Inflammatory macrophage treated with lipopolysaccharide for 4 hours (primary cell): ENCODE measurements at regions not wholly inside any gene's neighbourhood (a gene's known extent, or its start where the extent isn't known, plus 50 kb on each side); places are given as distances from the start of the nearest gene placed in this dataset.
A peak's percentile ranks its signal among the peaks of the same experiment; 100 is the strongest.
"Not testable (repeated sequence)": the region's sequence is repeated elsewhere in the genome, so short reads cannot be mapped to it uniquely, and the experiment has no call there.

Experiments used
- DNase-seq: peaks from one replicate; pipeline ENCODE4 v3.0.0-alpha.2; 2020

- DNase-seq = no peak
Measured at GRCh38 chr21:14903172-14903865, 161.5 kb downstream of the NRIP1 start.

- DNase-seq = peak; percentile 75
Measured at GRCh38 chr21:14901482-14901958, 163.3 kb downstream of the NRIP1 start.

DNA sequence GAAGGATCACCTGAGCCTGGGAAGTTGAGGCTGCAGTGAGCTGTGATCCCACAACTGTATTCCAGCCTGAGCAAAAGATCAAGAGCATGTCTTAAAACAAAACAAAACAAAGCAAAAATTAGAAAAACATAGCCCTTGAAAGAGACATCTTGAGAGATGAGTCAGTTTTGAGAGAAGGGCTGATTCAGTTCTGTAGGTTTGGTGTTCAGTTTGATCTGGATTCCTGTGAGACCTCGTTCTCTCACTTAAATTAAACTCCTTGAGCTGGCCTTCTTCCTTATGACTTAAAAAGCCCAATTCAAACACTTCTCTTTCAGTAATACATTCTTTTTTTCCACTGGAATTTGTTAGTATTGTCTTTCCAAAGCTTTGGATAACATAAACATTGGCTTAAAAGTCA lies 164.2 kb downstream of the NRIP1 start:
- DNase-seq = no peak

DNA sequence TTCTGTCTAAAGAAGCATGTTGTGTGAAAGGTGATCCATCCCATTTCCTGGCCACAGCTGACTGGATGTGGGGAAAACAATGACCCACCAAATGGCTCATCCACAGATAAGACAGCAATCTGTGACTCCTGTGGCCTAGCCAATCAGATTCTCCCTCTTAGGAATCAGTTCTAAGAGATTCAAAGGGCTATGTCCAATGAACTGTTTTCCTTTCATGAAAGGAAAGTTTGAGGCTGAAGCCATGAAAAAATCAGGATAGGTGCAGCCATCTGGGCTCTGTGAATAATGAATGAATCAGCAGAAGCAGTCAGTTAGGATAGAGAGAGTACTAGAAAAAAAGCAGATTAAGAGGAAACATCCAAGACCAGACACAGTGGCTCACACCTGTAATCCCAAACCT lies 164.7 kb downstream of the NRIP1 start:
- no peak for DNase-seq

DNA sequence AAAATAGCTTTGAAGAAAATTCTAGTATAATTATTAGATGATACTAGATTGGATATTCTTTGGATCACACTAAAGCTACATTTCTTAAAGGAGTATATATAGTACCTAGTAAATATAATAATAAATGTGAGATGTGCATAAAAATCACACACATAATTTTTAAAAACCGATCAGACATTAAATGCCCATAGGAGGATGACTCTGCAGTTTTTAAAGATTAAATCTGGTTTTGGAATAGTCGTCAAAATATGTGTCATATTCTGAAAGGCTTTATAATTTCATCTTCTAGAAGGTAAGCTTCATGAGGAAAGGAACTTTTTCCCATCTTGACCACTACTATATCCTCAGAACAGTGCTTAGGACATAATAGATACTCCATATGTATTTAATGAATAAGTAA lies 169.0 kb downstream of the NRIP1 start:
- no peak for DNase-seq

GRCh38 chr21:14890141-14890540 lies 174.7 kb downstream of the NRIP1 start:
- peak; percentile 32 for DNase-seq

DNA sequence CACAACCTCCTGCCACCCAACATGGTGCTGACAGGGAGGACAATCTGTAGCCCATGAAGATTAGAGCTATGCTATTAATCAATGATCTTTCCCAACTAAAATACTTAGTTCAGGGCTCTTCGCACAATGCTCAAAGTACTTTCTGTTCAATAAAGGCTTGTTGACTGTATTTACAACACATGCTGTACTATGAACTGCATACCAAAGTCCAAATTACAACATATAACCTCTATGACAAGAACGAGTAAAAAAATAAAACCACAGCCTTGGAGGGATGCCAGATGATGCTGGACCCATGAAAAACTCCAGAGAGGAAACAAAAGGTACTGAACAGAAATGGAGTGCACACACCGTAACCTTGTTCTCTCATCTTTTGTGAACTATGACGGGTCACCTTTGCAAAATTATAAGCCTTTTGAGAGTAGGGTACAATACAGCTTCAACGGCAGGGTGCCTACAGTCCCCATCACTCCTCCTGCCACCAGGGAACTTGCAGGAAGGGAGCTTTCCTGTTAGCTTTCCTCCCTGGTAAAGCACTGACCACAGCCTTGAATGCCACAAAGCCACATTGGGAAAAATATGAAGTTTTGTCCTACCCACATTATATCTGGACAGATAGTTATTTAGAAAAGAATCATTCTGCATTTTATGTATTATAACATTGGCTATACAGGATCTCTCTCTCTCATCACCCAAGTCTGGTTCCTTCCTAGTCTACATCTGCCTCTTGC lies 175.6 kb downstream of the NRIP1 start:
- DNase-seq = peak; percentile 11

DNA sequence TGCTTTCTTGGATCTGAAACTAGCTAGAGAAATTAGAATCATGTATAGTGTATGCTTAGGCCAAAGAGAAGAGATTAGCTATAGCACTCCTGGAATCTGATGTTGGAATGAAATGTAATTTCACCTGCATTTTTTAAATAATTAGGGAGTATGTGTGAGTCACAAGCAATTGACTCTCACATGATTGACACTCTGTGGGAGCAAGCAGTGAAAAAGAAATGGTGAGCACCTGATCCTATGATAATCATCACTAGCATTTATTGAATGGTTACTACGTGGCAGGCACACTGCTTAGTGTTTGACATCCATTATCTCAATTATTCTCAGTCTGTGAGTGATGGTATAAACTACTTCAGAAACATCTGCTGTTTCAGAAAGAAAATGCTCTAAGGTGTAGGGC lies 176.6 kb downstream of the NRIP1 start:
- no peak for DNase-seq

- DNase-seq = no peak
Measured at GRCh38 chr21:14886001-14886400, 178.8 kb downstream of the NRIP1 start.

- no peak for DNase-seq
Measured at GRCh38 chr21:14883351-14883750, 181.4 kb downstream of the NRIP1 start.

GRCh38 chr21:14882545-14882944 lies 182.3 kb downstream of the NRIP1 start:
- not testable (repeated sequence) for DNase-seq

DNA sequence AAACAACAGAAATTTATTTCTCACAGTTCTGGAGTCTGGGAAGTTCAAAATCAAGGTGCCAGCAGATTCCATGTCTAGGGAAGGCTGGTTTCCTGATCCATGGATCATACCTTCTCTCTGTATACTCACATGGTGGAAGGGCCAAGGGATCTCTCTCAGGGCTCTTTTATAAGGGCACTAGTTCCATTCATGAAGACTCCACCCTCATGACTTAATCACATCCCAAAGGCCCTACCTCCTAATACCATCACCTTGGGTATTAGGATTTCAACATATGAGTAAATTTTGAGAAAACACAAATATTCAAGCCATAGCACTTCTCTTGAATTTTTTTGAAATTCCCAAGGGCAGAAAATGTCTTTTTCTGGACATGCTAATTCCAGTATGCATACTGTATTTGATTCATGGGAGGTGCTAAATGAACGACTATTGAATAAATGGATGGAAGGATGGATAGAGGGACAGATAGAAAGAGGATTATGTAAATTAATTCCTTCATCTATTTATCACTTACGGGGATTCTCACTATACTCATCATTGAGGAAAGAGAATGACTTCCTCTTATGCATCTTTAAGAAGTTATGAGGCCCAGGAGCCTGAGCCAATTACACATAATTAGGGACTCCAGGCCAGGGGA lies 182.8 kb downstream of the NRIP1 start:
- no peak for DNase-seq

DNA sequence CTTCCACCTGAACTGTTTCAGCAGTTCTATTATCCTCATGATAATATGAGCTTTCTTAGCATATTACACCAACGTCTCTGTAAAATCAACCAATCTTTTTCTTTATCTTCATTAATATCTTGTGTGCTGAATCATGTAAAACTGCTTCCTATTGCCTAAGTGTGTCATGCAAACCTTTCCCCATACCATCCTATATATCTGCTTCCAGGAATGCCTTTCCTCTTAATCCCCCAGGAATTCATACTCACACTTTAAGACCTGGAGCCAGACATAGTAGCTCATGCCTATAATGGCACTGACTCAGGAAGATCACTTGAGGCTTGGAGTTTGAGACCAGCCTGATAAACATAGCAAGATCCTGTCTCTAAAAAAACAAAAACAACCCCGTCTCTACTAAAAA lies 183.9 kb downstream of the NRIP1 start:
- no peak for DNase-seq

DNA sequence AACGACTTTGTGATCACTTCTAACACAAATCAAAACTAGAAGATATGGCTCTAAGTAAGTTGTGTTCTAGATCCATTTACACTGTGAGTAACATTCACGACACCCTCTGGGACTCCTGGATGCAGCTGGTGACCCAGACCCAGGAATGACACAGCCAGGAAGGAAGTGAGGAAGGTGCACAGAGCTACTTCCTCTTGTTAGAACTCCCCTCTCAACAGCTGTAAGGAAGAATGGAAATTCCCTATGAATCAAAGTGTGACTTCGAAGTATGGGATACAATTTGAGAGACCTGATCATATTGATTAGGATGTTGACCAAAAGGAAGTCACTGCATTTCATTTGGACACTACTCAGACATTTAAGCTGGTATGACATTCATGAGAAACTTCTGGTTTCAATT lies 185.3 kb downstream of the NRIP1 start:
- peak; percentile 63 for DNase-seq

DNA sequence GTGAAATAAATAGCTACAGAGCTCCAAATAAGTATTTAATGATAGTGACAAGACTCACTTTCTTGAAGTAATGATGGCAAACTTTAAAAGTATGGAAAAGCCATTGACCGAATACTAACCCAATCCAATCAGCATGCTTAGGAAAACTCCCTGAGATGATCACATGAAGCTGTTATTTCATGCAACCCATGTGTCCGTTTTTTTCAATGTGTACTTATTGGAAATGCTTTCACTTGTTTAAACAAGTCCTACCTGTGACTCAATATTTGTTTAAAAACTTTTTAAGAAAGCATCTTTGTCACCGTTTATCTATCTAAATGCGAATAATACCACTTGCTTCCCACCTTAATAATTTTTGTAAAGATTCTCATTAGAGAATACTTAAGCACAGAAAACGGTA lies 185.8 kb downstream of the NRIP1 start:
- DNase-seq = no peak

GRCh38 chr21:14877581-14878228 lies 187.1 kb downstream of the NRIP1 start:
- peak; percentile 84 for DNase-seq

- DNase-seq = no peak
Measured at GRCh38 chr21:14876524-14876840, 188.3 kb downstream of the NRIP1 start.

GRCh38 chr21:14875704-14876523 lies 188.9 kb downstream of the NRIP1 start:
- no peak for DNase-seq

DNA sequence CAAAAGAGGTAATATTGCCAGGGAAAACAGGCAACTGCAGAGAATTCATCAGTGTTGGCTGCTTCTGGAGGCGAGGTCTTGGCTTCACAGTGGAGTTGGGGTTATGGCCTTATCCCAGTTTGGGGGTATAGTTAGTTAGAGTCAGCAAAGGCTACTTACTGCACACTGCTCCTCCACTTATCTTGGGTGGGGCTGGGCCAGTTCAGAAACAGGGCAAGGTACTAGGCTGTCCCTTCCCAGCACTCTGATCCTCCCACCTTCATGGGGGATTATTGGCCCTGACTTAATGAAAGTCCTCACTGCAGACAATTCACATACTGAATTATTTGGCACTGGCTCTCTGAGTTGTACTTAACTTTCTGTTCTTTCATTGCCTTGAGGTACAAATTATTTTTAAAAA lies 189.6 kb downstream of the NRIP1 start:
- no peak for DNase-seq

DNA sequence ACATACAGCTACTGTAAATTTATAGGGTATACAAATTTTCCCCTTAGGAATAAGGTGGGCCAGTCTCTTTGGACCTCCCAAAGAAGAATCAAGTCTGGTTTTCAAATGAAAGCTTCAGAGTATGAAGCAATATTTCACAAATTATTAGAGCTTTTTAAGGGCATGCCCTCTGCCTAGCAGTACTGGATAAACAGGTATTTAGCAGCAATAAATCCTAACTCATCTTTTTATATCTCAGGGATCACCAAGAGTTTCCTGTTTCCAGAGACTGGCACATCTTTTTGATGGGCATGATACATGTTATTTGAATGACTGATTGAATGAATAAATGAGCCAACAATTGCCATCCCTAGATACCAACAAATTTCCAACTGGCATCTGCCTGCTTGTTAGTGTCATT lies 190.4 kb downstream of the NRIP1 start:
- no peak for DNase-seq

GRCh38 chr21:14871861-14872260 lies 192.9 kb downstream of the NRIP1 start:
- no peak for DNase-seq

- no peak for DNase-seq
Measured at GRCh38 chr21:14870853-14871149, 194.0 kb downstream of the NRIP1 start.
